ENCODE measurements at regions not wholly inside any gene's neighbourhood (a gene's known extent, or its start where the extent isn't known, plus 50 kb on each side); places are given as distances from the start of the nearest gene placed in this dataset.
A peak's percentile ranks its signal among the peaks of the same experiment; 100 is the strongest.

GRCh38 chr6:14796974-14797762 is 448.7 kb upstream of the JARID2 start:
- DNase-seq: no peak

- DNase-seq: no peak
Measured at GRCh38 chr6:14797875-14798593, 447.8 kb upstream of the JARID2 start.

- DNase-seq: no peak
Measured at GRCh38 chr6:14798594-14798982, 447.3 kb upstream of the JARID2 start.

- no peak for DNase-seq
Measured at GRCh38 chr6:14798996-14799588, 446.8 kb upstream of the JARID2 start.

- peak in 10 of 14 donors; percentile 7 to 86 (median 34) for DNase-seq
Measured at GRCh38 chr6:14799928-14800327, 445.9 kb upstream of the JARID2 start.

- DNase-seq: peak in 1 of 14 donors; percentile 15
Measured at GRCh38 chr6:14802514-14803160, 443.2 kb upstream of the JARID2 start.

GRCh38 chr6:14804001-14804784 is 441.7 kb upstream of the JARID2 start:
- peak in 8 of 14 donors; percentile 26 to 86 (median 50) for DNase-seq

GRCh38 chr6:14804785-14805210 is 441.1 kb upstream of the JARID2 start:
- peak; percentile 8 to 86 (median 73) for DNase-seq

- no peak for DNase-seq
Measured at GRCh38 chr6:14806101-14806500, 439.8 kb upstream of the JARID2 start.

- DNase-seq: peak in 1 of 14 donors; percentile 25
Measured at GRCh38 chr6:14807130-14807529, 438.7 kb upstream of the JARID2 start.

GRCh38 chr6:14807971-14808370 is 437.9 kb upstream of the JARID2 start:
- no peak for DNase-seq

GRCh38 chr6:14810021-14810420 is 435.8 kb upstream of the JARID2 start:
- no peak for DNase-seq

GRCh38 chr6:14811775-14812428 is 434.0 kb upstream of the JARID2 start:
- DNase-seq: no peak

- DNase-seq: no peak
Measured at GRCh38 chr6:14814016-14814415, 431.9 kb upstream of the JARID2 start.

GRCh38 chr6:14816116-14816859 is 429.6 kb upstream of the JARID2 start:
- DNase-seq: peak in 1 of 14 donors; percentile 6

- DNase-seq: no peak
Measured at GRCh38 chr6:14817074-14817473, 428.8 kb upstream of the JARID2 start.

- no peak for DNase-seq
Measured at GRCh38 chr6:14818422-14818884, 427.4 kb upstream of the JARID2 start.

- no peak for DNase-seq
Measured at GRCh38 chr6:14819001-14819400, 426.9 kb upstream of the JARID2 start.

- DNase-seq: no peak
Measured at GRCh38 chr6:14819840-14820420, 425.9 kb upstream of the JARID2 start.

- no peak for DNase-seq
Measured at GRCh38 chr6:14822012-14822553, 423.8 kb upstream of the JARID2 start.

Data from C1 segment of cervical spinal cord (tissue), 14 donors.